CD4-positive, alpha-beta T cell treated with Interleukin-12 subunit alpha and Interleukin-12 subunit beta, for 1 hour (primary cell): ENCODE measurements at regions not wholly inside any gene's neighbourhood (a gene's known extent, or its start where the extent isn't known, plus 50 kb on each side); places are given as distances from the start of the nearest gene placed in this dataset.
"Not testable (repeated sequence)": the region's sequence is repeated elsewhere in the genome, so short reads cannot be mapped to it uniquely, and the experiment has no call there.

Experiments used
- DNase-seq: peaks from one replicate; pipeline ENCODE4 v3.0.0-alpha.2; 2020

GRCh38 chr4:77308843-77309242 is 151.8 kb downstream of the CCNG2 start:
- no peak for DNase-seq

- DNase-seq: no peak
Observed at GRCh38 chr4:77309496-77309895, 152.5 kb downstream of the CCNG2 start.

- no peak for DNase-seq
Observed at GRCh38 chr4:77310931-77311330, 153.9 kb downstream of the CCNG2 start.

- DNase-seq: no peak
Observed at GRCh38 chr4:77314697-77315096, 157.7 kb downstream of the CCNG2 start.

DNA sequence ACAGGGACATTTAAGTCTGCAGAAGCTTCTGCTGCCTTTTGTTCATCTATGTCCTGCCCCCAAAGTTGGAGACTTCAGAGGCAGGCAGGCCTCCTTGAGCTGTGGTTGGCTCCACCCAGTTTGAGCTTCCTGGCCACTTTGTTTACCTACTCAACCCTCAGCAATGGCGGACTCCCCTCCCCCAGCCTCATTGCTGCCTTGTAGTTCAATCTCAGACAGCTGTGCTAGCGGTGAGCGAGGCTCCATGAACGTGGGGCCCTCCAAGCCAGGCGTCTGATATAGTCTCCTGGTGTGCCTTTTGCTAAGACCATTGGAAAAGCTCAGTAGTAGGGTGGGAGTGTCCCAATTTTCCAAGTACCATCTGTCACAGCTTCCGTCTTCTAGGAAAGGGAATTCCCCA is 170.1 kb downstream of the CCNG2 start:
- DNase-seq: no peak

DNA sequence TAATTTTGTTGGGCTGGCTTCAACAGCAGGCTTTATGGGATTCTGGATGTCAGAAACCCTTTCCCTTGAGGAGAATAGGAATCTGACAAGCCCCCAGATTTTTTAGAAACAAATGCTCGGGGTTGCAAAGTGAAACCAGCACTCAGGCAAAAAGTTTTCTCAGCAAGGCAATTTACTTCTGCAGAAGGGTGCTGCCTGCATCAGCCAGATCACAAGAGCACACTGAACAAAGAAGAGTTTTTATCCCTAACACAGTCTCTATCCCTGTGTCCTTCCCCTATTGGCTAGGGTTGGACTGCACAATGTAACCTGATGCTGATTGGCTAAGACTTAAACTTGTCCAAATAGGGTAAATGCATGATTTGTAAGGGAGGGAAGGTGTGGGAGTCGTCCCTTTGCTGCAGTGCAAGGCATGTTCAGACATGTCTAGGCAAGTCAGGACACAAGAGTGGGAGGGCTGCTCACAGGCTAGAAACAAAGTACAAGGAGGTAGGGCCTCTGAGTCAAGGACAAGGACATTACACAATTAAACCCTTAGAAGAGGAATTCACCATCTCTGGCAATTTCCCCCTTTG is 175.8 kb downstream of the CCNG2 start:
- no peak for DNase-seq

DNA sequence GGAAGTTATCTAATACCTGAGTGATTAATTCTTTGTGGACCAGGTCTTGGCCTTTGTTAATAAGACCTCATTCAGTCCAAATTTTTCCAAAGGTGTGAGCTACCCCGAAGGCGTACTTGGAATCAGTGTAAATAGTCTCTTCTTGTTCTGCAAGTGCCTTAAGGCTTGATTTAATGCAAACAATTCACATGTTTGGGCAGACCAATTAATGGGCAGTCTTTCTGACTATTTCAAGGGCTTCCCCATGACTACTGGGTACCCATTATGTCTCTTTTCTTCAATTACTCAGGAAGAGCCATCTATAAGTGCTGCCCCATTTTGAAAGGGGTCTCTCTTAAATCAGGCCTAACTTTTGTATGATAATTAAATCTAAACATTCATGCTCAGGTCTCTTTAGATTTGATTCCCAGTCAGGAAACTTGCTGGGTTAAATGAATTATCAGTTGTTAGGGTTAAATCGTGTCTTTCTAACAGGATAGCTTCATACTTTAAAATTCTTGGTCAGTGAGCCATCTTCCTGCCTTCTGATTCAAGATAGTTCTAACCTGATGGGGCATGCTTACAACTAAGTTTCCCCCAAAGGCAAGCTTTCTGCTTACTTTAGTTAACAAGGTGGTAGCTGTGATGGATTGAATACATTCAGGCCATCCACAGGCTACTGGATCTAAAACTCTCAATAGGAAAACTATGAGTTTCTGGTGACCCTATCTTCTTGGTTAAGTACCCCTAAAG is 179.6 kb downstream of the CCNG2 start:
- no peak for DNase-seq

- no peak for DNase-seq
Observed at GRCh38 chr4:77342170-77342810, 185.3 kb downstream of the CCNG2 start.

DNA sequence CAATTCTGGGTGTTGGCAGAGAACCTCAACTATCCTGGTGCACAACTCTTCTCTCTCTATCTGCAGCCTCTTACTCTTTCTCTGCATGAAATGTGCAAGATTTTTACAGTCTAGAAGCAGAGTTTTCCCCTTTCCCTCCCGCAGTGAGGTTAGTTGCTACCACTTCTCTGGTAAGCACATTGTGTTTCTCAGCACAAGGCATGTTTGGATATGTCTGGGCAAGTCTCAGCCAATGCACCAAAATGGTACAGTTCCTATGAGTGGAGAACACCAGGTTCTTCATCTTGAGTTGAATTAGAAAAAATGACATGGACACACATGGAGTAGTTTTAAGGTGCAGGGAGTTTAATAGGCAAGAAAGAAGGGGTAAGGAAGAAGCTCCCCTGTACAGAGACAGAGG is 187.0 kb downstream of the CCNG2 start:
- DNase-seq: no peak

GRCh38 chr4:77344784-77345183 is 187.8 kb downstream of the CCNG2 start:
- no peak for DNase-seq

DNA sequence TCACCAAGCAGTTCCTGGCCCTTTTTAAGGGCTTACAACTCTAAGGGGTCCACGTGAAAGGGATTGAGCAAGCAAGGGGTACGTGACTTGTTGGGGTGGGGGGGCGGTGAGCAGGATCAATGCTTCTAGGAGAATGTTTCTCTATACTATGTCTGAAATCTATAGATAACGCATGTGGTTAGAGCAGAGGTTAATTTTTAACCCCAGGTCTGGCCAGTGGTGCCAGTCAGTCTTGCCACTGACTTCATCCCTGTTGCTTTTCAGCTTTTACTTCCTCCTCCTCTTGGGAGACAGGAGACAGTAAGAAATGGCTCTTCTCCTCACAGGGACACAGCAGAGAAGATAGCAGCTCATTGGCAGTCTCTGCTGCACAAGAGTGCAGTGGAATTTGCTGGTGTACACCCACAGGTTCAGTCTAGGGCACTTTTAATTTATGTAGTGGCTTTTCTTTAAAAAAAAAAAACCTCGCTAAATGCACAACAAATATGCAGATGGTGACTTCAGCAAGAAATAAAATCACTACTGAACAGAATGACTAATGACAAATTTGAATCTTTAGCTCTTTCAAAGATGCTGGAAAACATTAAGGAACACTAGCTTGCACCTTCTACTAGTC is 190.5 kb downstream of the CCNG2 start:
- no peak for DNase-seq

GRCh38 chr4:77348815-77349214 is 191.8 kb downstream of the CCNG2 start:
- no peak for DNase-seq

GRCh38 chr4:77349364-77349763 is 192.4 kb downstream of the CCNG2 start:
- no peak for DNase-seq

- no peak for DNase-seq
Observed at GRCh38 chr4:77349796-77350195, 192.8 kb downstream of the CCNG2 start.

DNA sequence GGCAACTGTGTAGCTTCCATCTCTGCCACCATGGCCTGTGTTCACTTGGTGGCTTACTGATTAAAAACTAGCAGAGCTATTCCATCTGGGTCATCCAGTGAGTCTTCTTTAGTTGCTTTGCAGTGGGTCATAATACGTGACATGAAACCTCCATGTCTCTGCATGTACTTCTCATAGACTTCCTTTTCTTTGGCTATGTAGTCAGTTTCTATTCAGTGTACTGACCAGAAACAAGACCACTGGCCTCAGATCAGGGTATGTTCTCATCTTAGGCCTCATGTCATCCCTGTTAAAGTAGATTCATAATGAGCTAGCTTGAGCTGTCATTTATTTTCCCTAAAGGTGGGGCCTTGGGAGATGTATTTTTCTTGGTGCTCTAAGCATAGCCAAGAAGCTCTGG is 195.2 kb downstream of the CCNG2 start:
- DNase-seq: no peak

DNA sequence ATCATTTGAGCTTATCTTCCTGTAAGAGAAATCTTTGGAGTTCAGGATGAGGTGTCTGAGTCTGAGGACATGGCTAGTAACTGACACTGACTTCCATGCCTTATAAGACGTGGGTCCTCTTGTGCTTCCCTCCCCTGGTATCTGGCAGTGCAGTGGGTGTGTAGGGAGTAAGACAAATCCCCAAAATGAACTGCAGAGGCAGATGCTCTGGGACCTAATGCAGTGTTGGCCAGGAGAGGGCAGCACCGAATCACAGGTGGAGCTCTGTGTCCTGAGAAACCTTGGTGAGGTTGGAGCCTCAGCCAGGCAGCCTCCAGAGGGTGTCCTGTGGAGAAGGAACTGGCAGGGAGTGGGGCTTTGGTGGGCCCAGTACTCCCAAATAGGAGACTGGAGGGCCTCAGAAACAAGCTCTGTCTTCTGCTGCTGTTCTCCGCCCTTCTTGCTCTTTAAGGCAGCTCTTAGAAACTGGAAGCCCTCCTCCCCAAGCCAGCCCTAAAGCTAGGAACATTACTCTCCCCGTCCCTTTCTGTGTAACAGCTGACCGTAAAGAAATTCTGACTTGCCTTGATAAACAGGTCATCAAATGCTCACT is 196.8 kb downstream of the CCNG2 start:
- DNase-seq: not testable (repeated sequence)

DNA sequence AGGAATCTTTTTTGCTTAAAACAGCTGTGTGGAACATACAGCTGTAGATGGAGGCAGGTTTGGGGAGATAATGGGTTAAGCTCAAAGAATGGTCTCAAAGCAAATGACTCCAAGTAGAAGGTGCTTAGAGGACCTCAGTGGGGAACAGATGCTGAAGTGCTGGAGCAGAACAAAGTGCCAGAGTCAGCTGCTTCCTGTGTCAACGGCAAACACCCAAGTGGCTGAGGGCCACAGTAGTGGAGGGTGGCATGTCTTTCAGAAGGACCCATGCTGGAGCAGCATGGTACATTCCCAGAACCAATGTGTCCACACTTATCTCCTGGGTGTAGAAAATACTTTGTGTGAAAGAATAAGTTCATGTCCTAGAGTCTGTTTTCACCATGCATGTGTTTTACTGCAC is 197.5 kb downstream of the CCNG2 start:
- no peak for DNase-seq

GRCh38 chr4:77355731-77356130 is 198.7 kb downstream of the CCNG2 start:
- no peak for DNase-seq

GRCh38 chr4:77358315-77358928 is 201.4 kb downstream of the CCNG2 start:
- peak; percentile 5 for DNase-seq

- no peak for DNase-seq
Observed at GRCh38 chr4:77360451-77360850, 203.4 kb downstream of the CCNG2 start.

- not testable (repeated sequence) for DNase-seq
Observed at GRCh38 chr4:77366876-77367275, 209.9 kb downstream of the CCNG2 start.

DNA sequence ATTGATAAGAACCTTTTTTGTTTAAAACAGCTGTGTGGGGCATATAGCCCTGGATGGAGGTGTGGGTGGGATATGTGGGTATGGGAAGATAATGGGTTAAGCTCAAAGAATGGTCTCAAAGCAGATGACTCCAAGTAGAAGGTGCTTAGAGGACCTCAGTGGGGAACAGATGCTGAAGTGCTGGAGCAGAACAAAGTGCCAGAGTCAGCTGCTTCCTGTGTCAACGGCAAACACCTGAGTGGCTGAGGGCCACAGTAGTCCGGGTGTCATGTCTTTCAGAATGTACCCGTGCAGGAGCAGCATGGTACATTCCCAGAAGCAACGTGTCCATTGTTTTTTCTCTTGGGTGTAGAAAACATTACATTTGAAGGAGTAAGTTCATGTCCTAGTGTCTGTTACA is 210.6 kb downstream of the CCNG2 start:
- DNase-seq: no peak

DNA sequence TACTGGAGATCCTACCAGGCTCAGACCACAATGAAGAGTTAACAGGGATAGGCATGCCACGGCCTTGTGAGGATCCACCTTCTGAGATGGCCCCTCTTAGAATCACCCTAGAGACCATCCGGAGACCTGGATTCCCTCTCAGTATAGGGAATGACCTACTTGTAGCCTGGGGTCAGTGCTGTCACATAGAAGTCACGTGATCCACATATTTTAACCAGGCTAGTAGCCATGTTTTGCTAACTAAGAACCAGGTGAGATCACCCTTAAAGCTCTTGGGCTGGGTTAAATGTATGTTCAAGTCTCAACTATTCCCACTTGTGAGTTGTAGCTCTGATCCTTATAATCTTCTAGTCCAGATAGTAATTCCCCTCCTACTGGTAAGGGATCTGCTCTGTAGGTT is 215.4 kb downstream of the CCNG2 start:
- DNase-seq: no peak
